ENCODE measurements at regions not wholly inside any gene's neighbourhood (a gene's known extent, or its start where the extent isn't known, plus 50 kb on each side); places are given as distances from the start of the nearest gene placed in this dataset.

- H3K18ac ChIP-seq (ENCODE audit: extremely low read depth, low read length): no peak overlapping the region
- no peaks in the 10 kb centered on the region for H3K27me3 ChIP-seq (replicated peaks in 1 of 4; ENCODE audit: control insufficient read depth in 3 of 4, extremely low read depth in 1 of 4, insufficient read depth in 3 of 4, low read length in 3 of 4)
- H4K8ac ChIP-seq (ENCODE audit: extremely low read depth, insufficient read depth, low read length): no peak overlapping the region
- POLR2A ChIA-PET (ENCODE audit: partially characterized antibody): no interaction called here
- no peak overlapping the region for H3K4me3 ChIP-seq (ENCODE audit: extremely low read depth in 1 of 4, insufficient read depth in 2 of 4, low read depth in 3 of 4, low read length in 4 of 4)
- FAIRE-seq: no peak
- H3K9me3 ChIP-seq (ENCODE audit: insufficient read depth in 2 of 2, low read depth in 1 of 2, low read length in 1 of 2): no peaks in the 10 kb centered on the region
- no peaks in the 10 kb centered on the region for H3K79me1 ChIP-seq (ENCODE audit: low read depth, low read length)
- no peak overlapping the region for H2BK5ac ChIP-seq (ENCODE audit: low read depth, low read length)
- CTCF ChIA-PET (ENCODE audit: partially characterized antibody): interaction anchor here (0.9 to 2.7 kb wide), 2 partner anchors 46 to 349 kb away, joined by 3 to 6 read pairs; no protein-coding TSS in a partner anchor
- H3K14ac ChIP-seq (ENCODE audit: insufficient read length): no peak overlapping the region
- H2BK12ac ChIP-seq (ENCODE audit: low read depth, low read length): no peak overlapping the region
- no peaks in the 10 kb centered on the region for H3K79me2 ChIP-seq (ENCODE audit: control insufficient read depth in 1 of 2, insufficient read depth in 2 of 2, low read length in 2 of 2)
- no peak overlapping the region for H2BK20ac ChIP-seq (ENCODE audit: low read length)
- H4K91ac ChIP-seq (replicated peaks; ENCODE audit: insufficient read length, low read length): no peak overlapping the region
- 92% methylated on average over 3 of the region's 3 CpGs; no CpG with 5 or more reads in 1 of the 2 experiments for WGBS, 2 experiments (ENCODE audit: extremely low coverage in 1 of 2, insufficient coverage in 1 of 2, insufficient read length in 1 of 2, insufficient replicate concordance in 2 of 2, low coverage in 1 of 2, low lambda C conversion rate in 2 of 2, missing lambda C conversion rate in 1 of 2)
- no peak overlapping the region for H2BK120ac ChIP-seq (replicated peaks; ENCODE audit: low read depth, low read length)
- H3K27ac ChIP-seq (ENCODE audit: low read depth, low read length): no peak overlapping the region
- no peak overlapping the region for H3K23ac ChIP-seq (ENCODE audit: insufficient read length)
- H3K4me2 ChIP-seq (ENCODE audit: insufficient read depth in 1 of 2, low read depth in 2 of 2, low read length in 2 of 2): no peak overlapping the region
- DNase-seq (ENCODE audit: low read depth in 1 of 2, low spot score in 2 of 2): no peak
- H3K36me3 ChIP-seq (ENCODE audit: control insufficient read depth in 2 of 4, insufficient read depth in 4 of 4, low read length in 3 of 4): no peaks in the 10 kb centered on the region
- no peak overlapping the region for H3K9ac ChIP-seq (replicated peaks in 1 of 4; ENCODE audit: extremely low read depth in 1 of 4, low read depth in 3 of 4, low read length in 3 of 4)
- H4K20me1 ChIP-seq (replicated peaks in 1 of 2; ENCODE audit: control insufficient read depth in 1 of 2, insufficient read depth in 2 of 2, low read length in 2 of 2): no peaks in the 10 kb centered on the region
- H3K56ac ChIP-seq (replicated peaks; ENCODE audit: insufficient read length, low read depth, low read length): no peak overlapping the region
- no peak overlapping the region for H3K4ac ChIP-seq (replicated peaks; ENCODE audit: insufficient read length, low read depth, low read length)
- H2AFZ ChIP-seq (ENCODE audit: low read length): no peak overlapping the region
- no peak overlapping the region for H4K5ac ChIP-seq (ENCODE audit: insufficient read length, low read depth, low read length)
- no peaks in the 10 kb centered on the region; a peak in 1 of 7 replicates for H3K4me1 ChIP-seq (replicated peaks in 1 of 4; ENCODE audit: control insufficient read depth in 3 of 4, insufficient read depth in 4 of 4, low read length in 3 of 4)
- no peaks in the 10 kb centered on the region for H3K23me2 ChIP-seq (ENCODE audit: low read depth, low read length)
- no peak overlapping the region for H2BK15ac ChIP-seq (ENCODE audit: low read length)
- no peak overlapping the region for H2AK5ac ChIP-seq (ENCODE audit: low read depth, low read length)
- TF ChIP-seq POLR2AphosphoS5 (IDR thresholded peaks at IDR 0.05; ENCODE audit: low read depth, low read length) (no peak), YY1 (IDR thresholded peaks at IDR 0.05; ENCODE audit: low read depth, low read length) (no peak), CHD1 (IDR thresholded peaks at IDR 0.05; ENCODE audit: low read depth, low read length) (no peak), CTBP2 (IDR thresholded peaks at IDR 0.05; ENCODE audit: borderline replicate concordance, insufficient read depth, insufficient read length, low read length) (no peak), POU5F1 (IDR thresholded peaks at IDR 0.05; ENCODE audit: low read depth, low read length) (no peak), CHD2 (IDR thresholded peaks at IDR 0.05; ENCODE audit: low read length) (no peak), KDM1A (IDR thresholded peaks at IDR 0.05; ENCODE audit: borderline replicate concordance, low read length) (no peak), ASH2L (IDR thresholded peaks at IDR 0.05; ENCODE audit: low read length) (no peak), SIN3A (conservative IDR thresholded peaks at IDR 0.05 in 1 of 2, IDR thresholded peaks at IDR 0.05 in 1 of 2; ENCODE audit: low read depth in 1 of 2, low read length in 2 of 2) (no peak), RAD21 (IDR thresholded peaks at IDR 0.05 in 1 of 2, conservative IDR thresholded peaks at IDR 0.05 in 1 of 2; ENCODE audit: low read depth in 2 of 2, low read length in 2 of 2) (no peak), CREB1 (IDR thresholded peaks at IDR 0.05) (no peak), POLR2A (IDR thresholded peaks at IDR 0.05; ENCODE audit: control extremely low read depth in 1 of 2, low read depth in 2 of 2, low read length in 2 of 2) (no peak), SP4 (IDR thresholded peaks at IDR 0.05; ENCODE audit: low read length) (no peak), SP1 (IDR thresholded peaks at IDR 0.05; ENCODE audit: low read depth, low read length) (no peak), HDAC6 (IDR thresholded peaks at IDR 0.05; ENCODE audit: low read depth, low read length) (no peak), GTF2F1 (IDR thresholded peaks at IDR 0.05; ENCODE audit: borderline replicate concordance, low read depth, low read length) (no peak)
Observed at GRCh38 chr14:51431033-51431709, 191.1 kb downstream of the TMX1 start.

Data from H1 (cell line).